ENCODE measurements at regions not wholly inside any gene's neighbourhood (a gene's known extent, or its start where the extent isn't known, plus 50 kb on each side); places are given as distances from the start of the nearest gene placed in this dataset.

- no peak for TF ChIP-seq ZNF263 (CRISPR knock-in tag; IDR thresholded peaks at IDR 0.05; ENCODE audit: low read depth)
- no peak for TF ChIP-seq CTCF (IDR thresholded peaks at IDR 0.05)
Observed at GRCh38 chr6:148146717-148147462, 195.7 kb upstream of the SASH1 start.
